ENCODE measurements at regions not wholly inside any gene's neighbourhood (a gene's known extent, or its start where the extent isn't known, plus 50 kb on each side); places are given as distances from the start of the nearest gene placed in this dataset.

- TF ChIP-seq POLR2A (IDR thresholded peaks at IDR 0.05), result no peak
- no peak for TF ChIP-seq POLR2AphosphoS5 (IDR thresholded peaks at IDR 0.05)
- no peak for TF ChIP-seq CTCF (IDR thresholded peaks at IDR 0.05)
Observed at GRCh38 chr4:27289704-27290103, 429.1 kb downstream of the STIM2 start.
